NB4 (cell line): ENCODE measurements at regions not wholly inside any gene's neighbourhood (a gene's known extent, or its start where the extent isn't known, plus 50 kb on each side); places are given as distances from the start of the nearest gene placed in this dataset.

ENCODE experiments used
- CTCF ChIP-seq: IDR thresholded peaks from one replicate; pipeline ENCODE4 v1.5.1; 2012; ENCODE audit warnings: low read depth, low read length
- MAX ChIP-seq: IDR thresholded peaks from 2 replicates; pipeline ENCODE4 v1.6.1; 2011; ENCODE audit warnings: low read depth, low read length
- MYC ChIP-seq: IDR thresholded peaks from 2 replicates; pipeline ENCODE4 v1.6.1; 2011; ENCODE audit warnings: low read depth, low read length
- POLR2A ChIP-seq: IDR thresholded peaks from 2 replicates; pipeline ENCODE4 v1.6.1; 2011; ENCODE audit warnings: mild to moderate bottlenecking; ENCODE audit not compliant: insufficient read length; ENCODE audit errors: extremely low read depth

DNA sequence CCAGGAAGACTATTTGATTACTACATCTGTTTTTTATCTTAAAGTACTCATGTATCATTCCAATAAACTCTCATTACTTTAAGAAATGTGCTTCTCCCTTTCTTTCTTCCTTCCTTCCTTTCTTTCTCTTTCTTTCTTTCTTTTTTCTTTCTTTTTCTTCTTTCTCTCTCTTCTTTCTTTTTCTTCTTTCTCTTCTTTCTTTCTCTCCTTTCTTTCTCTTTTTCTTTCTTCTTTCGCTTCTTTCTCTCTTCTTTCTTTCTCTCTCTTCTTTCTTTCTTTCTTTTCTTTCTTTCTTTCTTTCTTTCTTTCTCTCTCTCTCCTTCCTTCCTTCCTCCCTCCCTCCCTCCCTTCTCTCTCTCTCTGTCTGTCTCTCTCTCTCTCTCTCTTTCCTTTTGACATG is 298.6 kb upstream of the ANKH start:
- TF ChIP-seq CTCF (no peak), POLR2A (no peak), MAX (no peak), MYC (no peak)
